Stimulated activated CD4-positive, alpha-beta T cell treated with anti-CD3 and anti-CD28 coated beads, Interleukin-12 subunit alpha, Interleukin-12 subunit beta, amount 100 ng/mL, for 4 hours (primary cell): ENCODE measurements at regions not wholly inside any gene's neighbourhood (a gene's known extent, or its start where the extent isn't known, plus 50 kb on each side); places are given as distances from the start of the nearest gene placed in this dataset.
"Not testable (repeated sequence)": the region's sequence is repeated elsewhere in the genome, so short reads cannot be mapped to it uniquely, and the experiment has no call there.

Experiments
- DNase-seq: peaks from one replicate; pipeline ENCODE4 v3.0.0-alpha.2; 2020

- DNase-seq: no peak
These were observed 183.8 kb upstream of the EYA4 start for GRCh38 chr6:133057352-133057751.

GRCh38 chr6:133062077-133062476 is 179.1 kb upstream of the EYA4 start:
- DNase-seq: no peak

GRCh38 chr6:133062696-133063306 is 178.4 kb upstream of the EYA4 start:
- DNase-seq: no peak

- DNase-seq: no peak
These were observed 173.2 kb upstream of the EYA4 start for GRCh38 chr6:133067960-133068359.

GRCh38 chr6:133070410-133071043 is 170.6 kb upstream of the EYA4 start:
- no peak for DNase-seq

- DNase-seq: no peak
These were observed 161.3 kb upstream of the EYA4 start for GRCh38 chr6:133079901-133080300.

- DNase-seq: no peak
These were observed 157.7 kb upstream of the EYA4 start for GRCh38 chr6:133083248-133083967.

GRCh38 chr6:133085471-133085870 is 155.7 kb upstream of the EYA4 start:
- no peak for DNase-seq

- no peak for DNase-seq
These were observed 155.3 kb upstream of the EYA4 start for GRCh38 chr6:133085896-133086295.

- no peak for DNase-seq
These were observed 152.0 kb upstream of the EYA4 start for GRCh38 chr6:133088931-133089695.

GRCh38 chr6:133092199-133092598 is 149.0 kb upstream of the EYA4 start:
- DNase-seq: no peak

- DNase-seq: no peak
These were observed 148.4 kb upstream of the EYA4 start for GRCh38 chr6:133092771-133093170.

- DNase-seq: not testable (repeated sequence)
These were observed 147.9 kb upstream of the EYA4 start for GRCh38 chr6:133093211-133093610.

- no peak for DNase-seq
These were observed 147.2 kb upstream of the EYA4 start for GRCh38 chr6:133093956-133094355.

GRCh38 chr6:133097208-133097607 is 143.9 kb upstream of the EYA4 start:
- no peak for DNase-seq

- no peak for DNase-seq
These were observed 141.6 kb upstream of the EYA4 start for GRCh38 chr6:133099573-133099972.

GRCh38 chr6:133100865-133101264 is 140.3 kb upstream of the EYA4 start:
- DNase-seq: no peak

GRCh38 chr6:133101790-133102189 is 139.4 kb upstream of the EYA4 start:
- DNase-seq: no peak

GRCh38 chr6:133106934-133107333 is 134.2 kb upstream of the EYA4 start:
- DNase-seq: no peak

- DNase-seq: no peak
These were observed 132.7 kb upstream of the EYA4 start for GRCh38 chr6:133108419-133108818.

- DNase-seq: no peak
These were observed 126.2 kb upstream of the EYA4 start for GRCh38 chr6:133114973-133115372.

GRCh38 chr6:133115946-133116345 is 125.2 kb upstream of the EYA4 start:
- no peak for DNase-seq

GRCh38 chr6:133128191-133128590 is 113.0 kb upstream of the EYA4 start:
- no peak for DNase-seq

- no peak for DNase-seq
These were observed 111.6 kb upstream of the EYA4 start for GRCh38 chr6:133129556-133129955.
